ENCODE measurements at regions not wholly inside any gene's neighbourhood (a gene's known extent, or its start where the extent isn't known, plus 50 kb on each side); places are given as distances from the start of the nearest gene placed in this dataset.
A peak's percentile ranks its signal among the peaks of the same experiment; 100 is the strongest.

GRCh38 chr9:34907044-34907443 lies 51.0 kb upstream of the PHF24 start:
- H3K4me3 ChIP-seq (replicated peaks; ENCODE audit: low read depth, low read length) = no peak overlapping the region
- no peak for TF ChIP-seq CTCF (IDR thresholded peaks at IDR 0.05; ENCODE audit: low read depth, low read length, missing control alignments)
- DNase-seq (ENCODE audit: extremely low read depth, low read depth) = no peak

DNA sequence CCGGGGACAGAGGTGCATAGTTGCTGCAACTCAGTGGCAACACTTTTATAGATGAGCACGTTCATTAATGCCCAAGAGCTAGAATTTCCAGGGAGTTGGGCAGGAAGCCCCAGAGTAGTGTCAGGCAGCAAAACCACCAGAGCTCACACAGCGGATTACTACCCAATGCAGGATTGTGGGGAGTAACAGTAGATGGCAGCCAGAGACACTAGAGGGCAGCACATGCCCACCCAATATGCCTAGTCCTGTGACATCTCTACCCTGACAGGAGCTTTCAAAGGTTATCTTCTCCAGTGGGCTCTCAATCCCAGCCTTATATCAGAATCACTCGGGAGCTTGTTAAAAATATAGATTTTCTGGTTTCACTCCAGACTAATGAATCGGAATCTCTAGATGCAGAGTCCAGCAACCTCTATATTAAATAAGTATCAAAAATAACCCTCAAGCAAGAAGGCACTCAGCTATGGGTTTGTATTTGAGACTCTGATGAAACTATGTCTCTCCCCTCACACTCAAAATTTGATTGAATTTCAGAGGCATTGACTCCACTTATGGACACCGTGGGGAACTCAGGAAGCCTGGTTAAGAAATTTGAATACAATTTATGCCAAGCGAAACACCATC lies 58.4 kb upstream of the PHF24 start:
- H3K4me3 ChIP-seq (replicated peaks; ENCODE audit: low read depth, low read length) = no peak overlapping the region
- DNase-seq (ENCODE audit: extremely low read depth, low read depth) = peak; percentile 55
- peak; percentile 87 for TF ChIP-seq CTCF (IDR thresholded peaks at IDR 0.05; ENCODE audit: low read depth, low read length, missing control alignments)

DNA sequence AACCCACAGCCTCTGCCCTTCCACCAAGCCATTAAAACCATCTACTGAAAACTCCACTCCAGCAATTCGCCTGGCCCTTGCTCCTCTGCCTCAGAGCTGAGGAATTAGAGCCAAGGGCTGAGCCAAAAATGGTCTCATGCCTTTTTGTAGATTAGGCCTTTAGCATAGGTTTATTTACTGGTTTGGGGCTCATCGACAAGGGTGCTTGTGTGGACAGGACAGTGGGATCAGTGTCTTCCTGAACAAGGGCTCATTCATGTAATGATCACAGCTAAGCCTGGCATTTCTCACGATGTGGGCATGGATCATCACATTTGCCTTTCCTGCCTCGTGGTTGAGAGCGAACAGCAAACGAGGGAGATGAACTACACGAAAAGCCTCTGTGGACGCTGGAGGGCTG lies 59.2 kb upstream of the PHF24 start:
- no peak overlapping the region for H3K4me3 ChIP-seq (replicated peaks; ENCODE audit: low read depth, low read length)
- TF ChIP-seq CTCF (IDR thresholded peaks at IDR 0.05; ENCODE audit: low read depth, low read length, missing control alignments) = no peak
- no peak for DNase-seq (ENCODE audit: extremely low read depth, low read depth)

DNA sequence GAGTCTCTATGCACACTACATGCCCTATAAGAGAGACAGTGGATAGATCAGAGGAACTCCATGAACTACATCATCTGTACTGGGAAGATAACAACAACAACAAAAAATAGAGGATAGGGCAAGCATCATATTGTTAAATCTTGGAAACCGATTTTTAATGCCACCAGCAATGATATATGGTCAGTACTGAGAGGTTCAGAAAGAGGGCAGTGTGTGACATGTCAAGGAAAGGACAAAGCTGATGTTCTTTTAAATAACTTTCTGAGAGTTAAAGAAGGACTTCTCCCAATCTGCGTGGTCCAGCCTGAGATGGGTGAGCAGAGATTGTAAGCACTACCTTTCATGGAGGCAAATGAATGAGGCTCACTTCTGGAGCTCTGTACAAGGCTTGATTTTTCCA lies 62.0 kb upstream of the PHF24 start:
- no peak overlapping the region for H3K4me3 ChIP-seq (replicated peaks; ENCODE audit: low read depth, low read length)
- DNase-seq (ENCODE audit: extremely low read depth, low read depth) = no peak
- no peak for TF ChIP-seq CTCF (IDR thresholded peaks at IDR 0.05; ENCODE audit: low read depth, low read length, missing control alignments)

- no peak overlapping the region for H3K4me3 ChIP-seq (replicated peaks; ENCODE audit: low read depth, low read length)
- no peak for TF ChIP-seq CTCF (IDR thresholded peaks at IDR 0.05; ENCODE audit: low read depth, low read length, missing control alignments)
- no peak for DNase-seq (ENCODE audit: extremely low read depth, low read depth)
Measured at GRCh38 chr9:34892886-34893285, 65.2 kb upstream of the PHF24 start.

DNA sequence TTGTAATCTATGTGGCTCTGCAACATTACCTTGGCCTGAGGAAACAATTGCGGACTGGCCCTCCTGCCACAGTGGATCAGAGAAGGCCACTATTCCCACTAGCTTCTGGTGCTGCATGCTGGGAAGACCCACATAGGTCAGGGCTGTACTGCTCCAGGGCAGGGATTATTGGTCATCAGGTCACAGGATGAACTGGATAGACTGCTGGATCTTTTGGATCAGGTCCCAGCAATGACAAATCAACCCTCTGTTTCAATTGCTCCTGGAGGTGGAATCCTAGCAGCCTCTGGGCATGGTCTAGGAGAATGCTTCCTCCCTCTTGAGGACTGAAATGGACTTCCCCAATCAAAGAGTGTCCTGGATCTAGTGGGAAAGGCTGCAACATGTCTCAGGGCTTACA lies 66.7 kb upstream of the PHF24 start:
- TF ChIP-seq CTCF (IDR thresholded peaks at IDR 0.05; ENCODE audit: low read depth, low read length, missing control alignments) = no peak

DNA sequence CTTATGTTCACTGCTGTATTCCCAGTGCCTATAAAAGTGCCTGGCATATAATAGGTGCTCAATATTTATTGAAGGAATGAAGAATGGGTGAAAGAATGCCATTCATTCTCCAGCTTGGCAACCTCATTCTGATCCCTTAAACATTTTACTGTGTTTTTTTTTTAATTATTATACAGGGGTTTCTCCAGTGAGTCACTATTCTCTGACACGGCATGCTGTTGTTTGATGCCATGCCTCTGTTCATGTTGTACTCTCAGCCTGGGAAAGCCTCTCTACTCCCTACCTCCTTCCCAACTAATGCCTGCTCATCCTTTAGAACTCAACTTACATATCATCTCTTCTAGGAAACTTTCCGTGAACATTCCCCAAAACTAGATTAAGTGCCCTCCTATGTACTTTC lies 70.2 kb upstream of the PHF24 start:
- TF ChIP-seq CTCF (IDR thresholded peaks at IDR 0.05; ENCODE audit: low read depth, low read length, missing control alignments) = no peak
- DNase-seq (ENCODE audit: extremely low read depth, low read depth) = no peak
- no peak overlapping the region for H3K4me3 ChIP-seq (replicated peaks; ENCODE audit: low read depth, low read length)

More for the DNA sequence above, 66.7 kb upstream of the PHF24 start:
- H3K4me3 ChIP-seq (replicated peaks; ENCODE audit: low read depth, low read length) = no peak overlapping the region
- no peak for DNase-seq (ENCODE audit: extremely low read depth, low read depth)

All from HFF-Myc (cell line).